Stomach (tissue), 8 donors: ENCODE measurements at regions not wholly inside any gene's neighbourhood (a gene's known extent, or its start where the extent isn't known, plus 50 kb on each side); places are given as distances from the start of the nearest gene placed in this dataset.

ENCODE experiments used
- DNase-seq, 2 donors: peaks; one replicate each; pipeline versions ENCODE4 v3.0.0 to v3.0.0-alpha.2; 2013 to 2019
- H3K27ac ChIP-seq, 5 donors: fragments of 200-600 bp in 4 of 5; sonication (generic) in 4 of 5; one replicate each; pipeline ENCODE4 v1.5.1; 2013 to 2019; ENCODE audit warnings: mild to moderate bottlenecking in 1 of 5, moderate library complexity in 1 of 5
- H3K27me3 ChIP-seq, 3 donors: fragments of 200-600 bp; sonication (generic); one replicate each; pipeline ENCODE4 v1.5.1; 2017 to 2019; ENCODE audit warnings: mixed run types in 1 of 3
- H3K36me3 ChIP-seq, 4 donors: fragments of 200-600 bp; sonication (generic); 1 replicate in 3 of 4; 2 replicates in 1 of 4; pipeline ENCODE4 v1.5.1; 2016 to 2019
- H3K4me1 ChIP-seq, 4 donors: fragments of 200-600 bp; sonication (generic); one replicate each; pipeline ENCODE4 v1.5.1; 2016 to 2019
- H3K4me3 ChIP-seq, 4 donors: fragments of 200-600 bp; sonication (generic) in 3 of 4; one replicate each; pipeline ENCODE4 v1.5.1; 2016 to 2019; ENCODE audit warnings: mild to moderate bottlenecking in 1 of 4
- H3K9me3 ChIP-seq, 4 donors: fragments of 200-600 bp; sonication (generic); one replicate each; pipeline ENCODE4 v1.5.1; 2016 to 2019
- CTCF ChIP-seq, 7 experiments: fragments of 450-650 bp in 4 of 7; fragments of 200-600 bp in 3 of 7; sonication (generic) in 3 of 7; IDR thresholded peaks; one replicate each; pipeline ENCODE4 v1.5.1; 2016 to 2019; ENCODE audit warnings: antibody characterized with exemption in 7 of 7, control low read depth in 2 of 7, mild to moderate bottlenecking in 1 of 7
- EP300 ChIP-seq: sonication (generic); formaldehyde crosslinking; IDR thresholded peaks from one replicate; pipeline ENCODE4 v1.6.1; 2017; ENCODE audit warnings: antibody characterized with exemption
- POLR2A ChIP-seq, 4 donors: fragments of 450-650 bp; IDR thresholded peaks; one replicate each; pipeline ENCODE4 v1.6.1; 2016; ENCODE audit warnings: antibody characterized with exemption in 4 of 4, control low read depth in 2 of 4, mild to moderate bottlenecking in 1 of 4, moderate library complexity in 1 of 4
- POLR2AphosphoS5 ChIP-seq, 3 donors: sonication (generic); formaldehyde crosslinking; IDR thresholded peaks; one replicate each; pipeline ENCODE4 v1.6.1; 2016; ENCODE audit warnings: antibody characterized with exemption in 3 of 3
- WGBS, 5 donors: extraction: QIAGEN DNeasy Blood & Tissue Kit in 3 of 5; methylation state at CpG; one replicate each; pipeline versions ENCODE4 v1.1.5 to v1.1.7; 2013 to 2018; 5-methylcytosine and 5-hydroxymethylcytosine counted together
- intact Hi-C: fragments of 100-400 bp; cut with DNase I; formaldehyde crosslinking; loops from one replicate; pipeline ENCODE4 v1.15.1; 2023; ENCODE audit warnings: low total_unique reads
- donor health status: healthy with polysubstance abuse.
- donor health status: Bipolar disorder and iron deficiency.
- donor health status: healthy.

- H3K27ac ChIP-seq: no peak overlapping the region
- H3K36me3 ChIP-seq: no peaks in the 10 kb centered on the region
- intact Hi-C loops: no loop called here
- no peak for TF ChIP-seq EP300
- no peak for TF ChIP-seq CTCF (IDR thresholded peaks at IDR 0.05)
- no peak for TF ChIP-seq POLR2A (IDR thresholded peaks at IDR 0.05)
- TF ChIP-seq POLR2AphosphoS5 (IDR thresholded peaks at IDR 0.05): no peak
- H3K27me3 ChIP-seq: no peaks in the 10 kb centered on the region
- no peak overlapping the region for H3K4me3 ChIP-seq
- H3K4me1 ChIP-seq: no peaks in the 10 kb centered on the region
- DNase-seq: no peak
- 0 to 50% (median 29%) methylated on average over 1 of the region's 1 CpG for WGBS, 5 donors
- H3K9me3 ChIP-seq: peaks cover 0 to 12% (median 10%) of the 10 kb centered on the region in 4 donors
Observed at GRCh38 chr20:7022597-7022996, 255.1 kb downstream of the BMP2 start.

GRCh38 chr20:7025635-7026034 lies 258.1 kb downstream of the BMP2 start:
- 36 to 47% (median 43%) methylated on average over 4 of the region's 4 CpGs for WGBS, 5 donors
- Histone ChIP-seq H3K4me1 (no peaks in the 10 kb centered on the region), H3K36me3 (no peaks in the 10 kb centered on the region), H3K27me3 (no peaks in the 10 kb centered on the region), H3K4me3 (no peak overlapping the region), H3K9me3 (peaks cover 0 to 12% (median 10%) of the 10 kb centered on the region in 4 donors), H3K27ac (no peak overlapping the region)
- no peak for TF ChIP-seq POLR2A (IDR thresholded peaks at IDR 0.05)
- TF ChIP-seq POLR2AphosphoS5 (IDR thresholded peaks at IDR 0.05): no peak
- TF ChIP-seq CTCF (IDR thresholded peaks at IDR 0.05): no peak
- TF ChIP-seq EP300: no peak
- intact Hi-C loops: no loop called here
- DNase-seq: no peak

- Histone ChIP-seq H3K36me3 (no peaks in the 10 kb centered on the region), H3K4me1 (no peaks in the 10 kb centered on the region), H3K27me3 (no peaks in the 10 kb centered on the region), H3K9me3 (no peaks in the 10 kb centered on the region), H3K27ac (no peak overlapping the region), H3K4me3 (no peak overlapping the region)
- intact Hi-C loops: no loop called here
- DNase-seq: no peak
- 57 to 70% (median 67%) methylated on average over 4 of the region's 4 CpGs for WGBS, 5 donors
- TF ChIP-seq CTCF (IDR thresholded peaks at IDR 0.05) (no peak), POLR2A (IDR thresholded peaks at IDR 0.05) (no peak), POLR2AphosphoS5 (IDR thresholded peaks at IDR 0.05) (no peak), EP300 (no peak)
Observed at GRCh38 chr20:7029019-7029418, 261.5 kb downstream of the BMP2 start.

- no peak for DNase-seq
- 27 to 61% (median 28%) methylated on average over 1 of the region's 1 CpG for WGBS, 5 donors
- TF ChIP-seq POLR2AphosphoS5 (IDR thresholded peaks at IDR 0.05): no peak
- TF ChIP-seq POLR2A (IDR thresholded peaks at IDR 0.05): no peak
- peak in 1 of 7 experiments; percentile 19 for TF ChIP-seq CTCF (IDR thresholded peaks at IDR 0.05)
- TF ChIP-seq EP300: no peak
- intact Hi-C loops: no loop called here
- H3K36me3 ChIP-seq: no peaks in the 10 kb centered on the region
- no peak overlapping the region for H3K27ac ChIP-seq
- H3K9me3 ChIP-seq: peaks cover 0 to 8% (median 0%) of the 10 kb centered on the region in 4 donors
- no peaks in the 10 kb centered on the region for H3K27me3 ChIP-seq
- H3K4me3 ChIP-seq: no peak overlapping the region
- no peaks in the 10 kb centered on the region for H3K4me1 ChIP-seq
Observed at GRCh38 chr20:7031222-7031621, 263.7 kb downstream of the BMP2 start.
